ENCODE measurements at regions not wholly inside any gene's neighbourhood (a gene's known extent, or its start where the extent isn't known, plus 50 kb on each side); places are given as distances from the start of the nearest gene placed in this dataset.
"Not testable (repeated sequence)": the region's sequence is repeated elsewhere in the genome, so short reads cannot be mapped to it uniquely, and the experiment has no call there.

- TF ChIP-seq ELF1 (IDR thresholded peaks at IDR 0.05): no peak
- no peak for TF ChIP-seq PBX3 (IDR thresholded peaks at IDR 0.05)
- no peak for TF ChIP-seq MXI1 (IDR thresholded peaks at IDR 0.05; ENCODE audit: low read depth, low read length)
- TF ChIP-seq CHD2 (IDR thresholded peaks at IDR 0.05; ENCODE audit: low read length, partially characterized antibody): no peak
- TF ChIP-seq, protein P1, sequence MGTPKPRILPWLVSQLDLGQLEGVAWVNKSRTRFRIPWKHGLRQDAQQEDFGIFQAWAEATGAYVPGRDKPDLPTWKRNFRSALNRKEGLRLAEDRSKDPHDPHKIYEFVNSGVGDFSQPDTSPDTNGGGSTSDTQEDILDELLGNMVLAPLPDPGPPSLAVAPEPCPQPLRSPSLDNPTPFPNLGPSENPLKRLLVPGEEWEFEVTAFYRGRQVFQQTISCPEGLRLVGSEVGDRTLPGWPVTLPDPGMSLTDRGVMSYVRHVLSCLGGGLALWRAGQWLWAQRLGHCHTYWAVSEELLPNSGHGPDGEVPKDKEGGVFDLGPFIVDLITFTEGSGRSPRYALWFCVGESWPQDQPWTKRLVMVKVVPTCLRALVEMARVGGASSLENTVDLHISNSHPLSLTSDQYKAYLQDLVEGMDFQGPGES (IDR thresholded peaks at IDR 0.05; ENCODE audit: low read depth, low read length): no peak
Observed at GRCh38 chrX:65877953-65878352, 161.9 kb downstream of the VSIG4 start (continued).

DNA sequence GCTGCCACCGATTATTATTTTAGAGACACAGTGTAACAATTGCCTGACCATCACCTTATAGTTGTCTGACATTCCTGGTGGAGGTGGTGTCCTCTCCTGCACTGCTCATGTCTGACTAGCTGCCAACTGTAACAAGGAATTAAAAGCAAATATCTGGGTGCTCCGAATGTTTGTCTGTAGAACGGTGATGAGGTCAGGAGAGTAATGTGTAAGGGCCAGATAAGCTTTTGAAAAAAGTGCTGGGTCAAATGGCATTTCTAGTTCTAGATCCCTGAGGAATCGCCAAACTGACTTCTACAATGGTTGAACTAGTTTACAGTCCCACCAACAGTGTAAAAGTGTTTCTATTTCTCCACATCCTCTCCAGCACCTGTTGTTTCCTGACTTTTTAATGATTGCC is 164.3 kb downstream of the VSIG4 start:
- H3K9me3 ChIP-seq; H3K9ac ChIP-seq; H3K36me3 ChIP-seq (replicated peaks in 1 of 2; ENCODE audit: control insufficient read depth in 1 of 2, insufficient read depth in 2 of 2, low read length in 1 of 2); CTCF ChIA-PET; POLR2A ChIA-PET; H4K20me1 ChIP-seq (ENCODE audit: insufficient read depth); H3K9me2 ChIP-seq; H3K4me1 ChIP-seq (ENCODE audit: control insufficient read depth in 1 of 2, insufficient read depth in 2 of 2, low read depth in 1 of 2, low read length in 1 of 2); H3F3A ChIP-seq (replicated peaks; ENCODE audit: insufficient read depth); DNase-seq; H3K27ac ChIP-seq (ENCODE audit: low read depth in 2 of 2, low read length in 1 of 2); H3K79me2 ChIP-seq (ENCODE audit: insufficient read depth); H2AFZ ChIP-seq (ENCODE audit: low read depth); H3K27me3 ChIP-seq (ENCODE audit: insufficient read depth); H3K4me2 ChIP-seq; H3K4me3 ChIP-seq (ENCODE audit: low read depth in 2 of 2, low read length in 1 of 2): not testable (repeated sequence)
- 0% methylated on average over 4 of the region's 4 CpGs for WGBS (ENCODE audit: low lambda C conversion rate)

GRCh38 chrX:65874765-65875164 is 165.1 kb downstream of the VSIG4 start:
- no peak overlapping the region for H3K4me2 ChIP-seq
- DNase-seq: no peak
- no peak overlapping the region for H3K4me3 ChIP-seq (ENCODE audit: low read depth in 2 of 2, low read length in 1 of 2)
- CTCF ChIA-PET: interaction anchor here (0.6 kb wide), 1 partner anchor 1170 kb away, joined by 4 read pairs; no protein-coding TSS in a partner anchor
- H3K27ac ChIP-seq (ENCODE audit: low read depth in 2 of 2, low read length in 1 of 2): no peak overlapping the region
- no peaks in the 10 kb centered on the region for H3K27me3 ChIP-seq (ENCODE audit: insufficient read depth)
- 11% methylated on average over 5 of the region's 5 CpGs for WGBS (ENCODE audit: low lambda C conversion rate)
- POLR2A ChIA-PET: no interaction called here
- no peak overlapping the region for H2AFZ ChIP-seq (ENCODE audit: low read depth)
- no peaks in the 10 kb centered on the region for H3K9me3 ChIP-seq
- H3K36me3 ChIP-seq (replicated peaks in 1 of 2; ENCODE audit: control insufficient read depth in 1 of 2, insufficient read depth in 2 of 2, low read length in 1 of 2): no peaks in the 10 kb centered on the region
- H3K4me1 ChIP-seq (ENCODE audit: control insufficient read depth in 1 of 2, insufficient read depth in 2 of 2, low read depth in 1 of 2, low read length in 1 of 2): no peaks in the 10 kb centered on the region
- H4K20me1 ChIP-seq (ENCODE audit: insufficient read depth): no peaks in the 10 kb centered on the region
- H3K9ac ChIP-seq: no peak overlapping the region
- H3F3A ChIP-seq (replicated peaks; ENCODE audit: insufficient read depth): no peaks in the 10 kb centered on the region
- no peaks in the 10 kb centered on the region for H3K79me2 ChIP-seq (ENCODE audit: insufficient read depth)
- H3K9me2 ChIP-seq: no peaks in the 10 kb centered on the region
- TF ChIP-seq CTCF (IDR thresholded peaks at IDR 0.05) (no peak), TCF12 (IDR thresholded peaks at IDR 0.05) (no peak), JUND (IDR thresholded peaks at IDR 0.05) (no peak), NFIC (IDR thresholded peaks at IDR 0.05; ENCODE audit: borderline replicate concordance) (no peak), ELF1 (IDR thresholded peaks at IDR 0.05) (no peak), FOXJ3 (CRISPR knock-in tag; IDR thresholded peaks at IDR 0.05) (no peak), RXRA (IDR thresholded peaks at IDR 0.05; ENCODE audit: borderline replicate concordance, low read depth) (no peak), NRF1 (IDR thresholded peaks at IDR 0.05; ENCODE audit: low read depth, low read length) (no peak), RCOR1 (IDR thresholded peaks at IDR 0.05; ENCODE audit: low read length) (no peak), SMC3 (IDR thresholded peaks at IDR 0.05; ENCODE audit: low read depth, low read length) (no peak), GATA2 (CRISPR knock-in tag; IDR thresholded peaks at IDR 0.05) (no peak), PBX3 (IDR thresholded peaks at IDR 0.05) (no peak), SIN3A (IDR thresholded peaks at IDR 0.05; ENCODE audit: borderline replicate concordance, low read depth, low read length) (no peak), MXI1 (IDR thresholded peaks at IDR 0.05; ENCODE audit: low read depth, low read length) (no peak)
